HG02610 (cell line): ENCODE measurements at regions not wholly inside any gene's neighbourhood (a gene's known extent, or its start where the extent isn't known, plus 50 kb on each side); places are given as distances from the start of the nearest gene placed in this dataset.

Source experiments
- ATAC-seq: cut with Tn5 transposase; IDR thresholded peaks from one replicate; pipeline ENCODE4 v1.9.1; 2021; ENCODE audit warnings: mild to moderate bottlenecking, moderate library complexity; ENCODE audit not compliant: unreplicated experiment

- ATAC-seq = no peak
Measured at GRCh38 chr10:3551761-3552160, 233.2 kb downstream of the KLF6 start.

- no peak for ATAC-seq
Measured at GRCh38 chr10:3549118-3549517, 235.9 kb downstream of the KLF6 start.

- ATAC-seq = no peak
Measured at GRCh38 chr10:3548702-3549101, 236.3 kb downstream of the KLF6 start.

- no peak for ATAC-seq
Measured at GRCh38 chr10:3548076-3548475, 236.9 kb downstream of the KLF6 start.

GRCh38 chr10:3544561-3544960 lies 240.4 kb downstream of the KLF6 start:
- no peak for ATAC-seq

- no peak for ATAC-seq
Measured at GRCh38 chr10:3542185-3542611, 242.8 kb downstream of the KLF6 start.

- no peak for ATAC-seq
Measured at GRCh38 chr10:3539696-3540383, 245.2 kb downstream of the KLF6 start.

GRCh38 chr10:3538656-3539531 lies 246.1 kb downstream of the KLF6 start:
- no peak for ATAC-seq

- no peak for ATAC-seq
Measured at GRCh38 chr10:3538291-3538655, 246.7 kb downstream of the KLF6 start.

GRCh38 chr10:3537518-3537917 lies 247.5 kb downstream of the KLF6 start:
- ATAC-seq = no peak

GRCh38 chr10:3535001-3535400 lies 250.0 kb downstream of the KLF6 start:
- ATAC-seq = no peak

GRCh38 chr10:3534433-3534832 lies 250.6 kb downstream of the KLF6 start:
- no peak for ATAC-seq

- no peak for ATAC-seq
Measured at GRCh38 chr10:3533296-3533695, 251.7 kb downstream of the KLF6 start.

GRCh38 chr10:3532644-3533043 lies 252.4 kb downstream of the KLF6 start:
- no peak for ATAC-seq

GRCh38 chr10:3531670-3532069 lies 253.3 kb downstream of the KLF6 start:
- no peak for ATAC-seq

- ATAC-seq = no peak
Measured at GRCh38 chr10:3530783-3531645, 254.0 kb downstream of the KLF6 start.

GRCh38 chr10:3530346-3530745 lies 254.7 kb downstream of the KLF6 start:
- ATAC-seq = no peak

GRCh38 chr10:3529691-3530090 lies 255.3 kb downstream of the KLF6 start:
- ATAC-seq = no peak

GRCh38 chr10:3528823-3529403 lies 256.1 kb downstream of the KLF6 start:
- no peak for ATAC-seq

- ATAC-seq = no peak
Measured at GRCh38 chr10:3528271-3528670, 256.7 kb downstream of the KLF6 start.

GRCh38 chr10:3527869-3528268 lies 257.1 kb downstream of the KLF6 start:
- no peak for ATAC-seq
